B cell (primary cell): ENCODE measurements at regions not wholly inside any gene's neighbourhood (a gene's known extent, or its start where the extent isn't known, plus 50 kb on each side); places are given as distances from the start of the nearest gene placed in this dataset.

Experiments
- ATAC-seq: fragments of 200-7000 bp; cut with Tn5 transposase; one replicate; pipeline ENCODE4 v1.10.0; 2021; ENCODE audit warnings: low read depth, mild to moderate bottlenecking, moderate number of reproducible peaks, moderate library complexity
- CTCF ChIA-PET: fragments of 350-600 bp; sonication (Branson Sonifier 250); formaldehyde crosslinking; loops from one replicate; lab custom pipeline; 2021; ENCODE audit warnings: antibody characterized with exemption, inconsistent platforms; lab: Charles Lee
- POLR2A ChIA-PET: fragments of 350-600 bp; sonication (Branson Sonifier 250); formaldehyde crosslinking; loops from one replicate; lab custom pipeline; 2021; ENCODE audit warnings: antibody characterized with exemption; lab: Charles Lee
- DNase-seq: peaks from one replicate; pipeline ENCODE4 v3.0.0; 2013
- H2AFZ ChIP-seq: 2 replicates; pipeline ENCODE4 v1.6.1; 2012; ENCODE audit warnings: mild to moderate bottlenecking, low read depth, low read length; ENCODE audit not compliant: insufficient read depth, poor library complexity, severe bottlenecking
- H3K27ac ChIP-seq, 2 donors: 1 replicate in 1 of 2; 2 replicates in 1 of 2; pipeline ENCODE4 v1.5.1; 2012 to 2013; ENCODE audit warnings: low read length in 2 of 2, mild to moderate bottlenecking in 2 of 2, moderate library complexity in 1 of 2
- H3K27me3 ChIP-seq, 4 experiments: fragments of 200-600 bp in 1 of 4; sonication (generic) in 1 of 4; replicated peaks in 1 of 4; 1 replicate in 2 of 4; 2 replicates in 2 of 4; pipeline versions ENCODE4 v1.6.1 to v1.7.0; 2013 to 2016; ENCODE audit warnings: low read length in 3 of 4, mild to moderate bottlenecking in 2 of 4, mixed read lengths in 1 of 4, moderate library complexity in 1 of 4; ENCODE audit not compliant: insufficient read depth in 4 of 4, control insufficient read depth in 3 of 4; ENCODE audit errors: control extremely low read depth in 1 of 4
- H3K36me3 ChIP-seq, 2 experiments: replicated peaks in 1 of 2; 1 replicate in 1 of 2; 2 replicates in 1 of 2; pipeline versions ENCODE4 v1.6.1 to v1.7.1; 2013; ENCODE audit warnings: low read length in 1 of 2; ENCODE audit not compliant: insufficient read depth in 2 of 2, control insufficient read depth in 1 of 2; ENCODE audit errors: control extremely low read depth in 1 of 2, extremely low read depth in 1 of 2
- H3K4me1 ChIP-seq, 2 donors: fragments of 200-600 bp in 1 of 2; sonication (generic) in 1 of 2; 1 replicate in 1 of 2; 2 replicates in 1 of 2; pipeline versions ENCODE4 v1.5.1 to v1.6.1; 2013 to 2017; ENCODE audit warnings: low read length in 2 of 2; ENCODE audit not compliant: control insufficient read depth in 2 of 2, insufficient read depth in 2 of 2
- H3K4me2 ChIP-seq: replicated peaks from 2 replicates; pipeline ENCODE3; 2012; ENCODE audit warnings: mild to moderate bottlenecking, low read depth, low read length; ENCODE audit not compliant: poor library complexity, severe bottlenecking
- H3K4me3 ChIP-seq, 5 experiments: fragments of 200-600 bp in 1 of 5; sonication (generic) in 1 of 5; 1 replicate in 3 of 5; 2 replicates in 2 of 5; pipeline versions ENCODE4 v1.5.1 to v1.7.0; 2011 to 2016; ENCODE audit warnings: low read length in 4 of 5, mild to moderate bottlenecking in 4 of 5, low read depth in 2 of 5, control low read depth in 1 of 5, moderate library complexity in 1 of 5; ENCODE audit not compliant: insufficient read depth in 1 of 5; ENCODE audit errors: control extremely low read depth in 1 of 5, extremely low read depth in 1 of 5
- H3K79me2 ChIP-seq: fragments of 200-600 bp; sonication (generic); one replicate; pipeline ENCODE4 v1.6.0; 2016; ENCODE audit warnings: low read length; ENCODE audit not compliant: control insufficient read depth, insufficient read depth
- H3K9ac ChIP-seq: fragments of 200-600 bp; sonication (generic); 2 replicates; pipeline ENCODE4 v1.6.1; 2017; ENCODE audit warnings: mild to moderate bottlenecking, low read length, moderate library complexity
- H3K9me3 ChIP-seq, 3 donors: one replicate each; pipeline versions ENCODE4 v1.6.1 to v1.7.1; 2013; ENCODE audit warnings: low read length in 2 of 3; ENCODE audit not compliant: control insufficient read depth in 2 of 3, insufficient read depth in 1 of 3; ENCODE audit errors: control extremely low read depth in 1 of 3
- H4K20me1 ChIP-seq: 2 replicates; pipeline ENCODE4 v1.6.0; 2012; ENCODE audit warnings: mild to moderate bottlenecking, low read length; ENCODE audit not compliant: insufficient read depth, control insufficient read depth, poor library complexity, severe bottlenecking
- H3K27ac Mint-ChIP-seq: one replicate; pipeline ENCODE4 v1.8.0; 2021; ENCODE audit warnings: mixed read lengths
- H3K27me3 Mint-ChIP-seq: one replicate; pipeline ENCODE4 v1.8.0; 2021; ENCODE audit warnings: mixed read lengths
- H3K4me1 Mint-ChIP-seq: one replicate; pipeline ENCODE4 v1.8.0; 2021; ENCODE audit warnings: mixed read lengths
- H3K4me3 Mint-ChIP-seq: one replicate; pipeline ENCODE4 v1.8.0; 2021; ENCODE audit warnings: mixed read lengths
- H3K9me3 Mint-ChIP-seq: one replicate; pipeline ENCODE4 v1.8.0; 2022; ENCODE audit warnings: mixed read lengths; ENCODE audit not compliant: insufficient read depth
- EZH2 ChIP-seq: IDR thresholded peaks from 2 replicates; pipeline ENCODE4 v1.6.1; 2012; ENCODE audit warnings: borderline replicate concordance, low read depth, mild to moderate bottlenecking, moderate library complexity, low read length; ENCODE audit not compliant: insufficient read depth, poor library complexity, severe bottlenecking
- WGBS: methylation state at CpG from one replicate; pipeline ENCODE4 v1.1.5; 2013; ENCODE audit warnings: missing lambda C conversion rate; ENCODE audit not compliant: insufficient coverage; 5-methylcytosine and 5-hydroxymethylcytosine counted together
- intact Hi-C: fragments of 100-400 bp; cut with micrococcal nuclease; formaldehyde crosslinking; loops from one replicate; pipeline ENCODE4 v1.10.0; 2022
- TF ChIP-seq, protein P1 (sequence below): fragments of 200-600 bp; IDR thresholded peaks from one replicate; pipeline ENCODE4 v1.8.0; 2022; ENCODE audit warnings: antibody characterized with exemption, mild to moderate bottlenecking

DNA sequence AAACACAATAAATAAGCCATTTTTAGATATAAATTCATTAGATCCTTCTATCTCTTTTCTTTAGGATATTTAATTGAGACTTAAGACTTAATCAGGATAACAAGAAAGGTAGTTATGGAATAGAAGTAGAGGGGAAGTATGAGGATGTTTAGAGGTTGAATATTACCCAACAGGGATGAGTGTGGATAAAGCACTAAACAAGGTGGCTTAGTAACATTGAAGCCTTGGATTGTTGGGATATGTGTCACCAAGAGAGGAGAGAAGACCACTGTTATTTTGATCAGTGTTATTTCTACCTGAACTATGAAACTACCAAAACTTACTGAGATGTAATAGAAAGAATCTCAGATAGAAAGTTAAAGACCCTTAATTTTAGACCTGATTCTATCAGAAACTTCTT is 405.7 kb downstream of the PIK3C3 start:
- Histone ChIP-seq H3K27ac (no peak overlapping the region), H3K4me1 (no peaks in the 10 kb centered on the region), H3K9me3 (no peaks in the 10 kb centered on the region), H2AFZ (no peak overlapping the region), H3K4me2 (no peak overlapping the region), H3K36me3 (no peaks in the 10 kb centered on the region), H3K9ac (no peak overlapping the region), H3K79me2 (no peaks in the 10 kb centered on the region), H3K4me3 (no peak overlapping the region), H3K27me3 (no peaks in the 10 kb centered on the region), H4K20me1 (no peaks in the 10 kb centered on the region)
- Mint-ChIP-seq H3K27me3 (no peaks in the 10 kb centered on the region), H3K9me3 (no peaks in the 10 kb centered on the region), H3K4me1 (no peaks in the 10 kb centered on the region), H3K4me3 (no peak overlapping the region), H3K27ac (no peak overlapping the region)
- TF ChIP-seq EZH2, result no peak
- TF ChIP-seq, protein P1, sequence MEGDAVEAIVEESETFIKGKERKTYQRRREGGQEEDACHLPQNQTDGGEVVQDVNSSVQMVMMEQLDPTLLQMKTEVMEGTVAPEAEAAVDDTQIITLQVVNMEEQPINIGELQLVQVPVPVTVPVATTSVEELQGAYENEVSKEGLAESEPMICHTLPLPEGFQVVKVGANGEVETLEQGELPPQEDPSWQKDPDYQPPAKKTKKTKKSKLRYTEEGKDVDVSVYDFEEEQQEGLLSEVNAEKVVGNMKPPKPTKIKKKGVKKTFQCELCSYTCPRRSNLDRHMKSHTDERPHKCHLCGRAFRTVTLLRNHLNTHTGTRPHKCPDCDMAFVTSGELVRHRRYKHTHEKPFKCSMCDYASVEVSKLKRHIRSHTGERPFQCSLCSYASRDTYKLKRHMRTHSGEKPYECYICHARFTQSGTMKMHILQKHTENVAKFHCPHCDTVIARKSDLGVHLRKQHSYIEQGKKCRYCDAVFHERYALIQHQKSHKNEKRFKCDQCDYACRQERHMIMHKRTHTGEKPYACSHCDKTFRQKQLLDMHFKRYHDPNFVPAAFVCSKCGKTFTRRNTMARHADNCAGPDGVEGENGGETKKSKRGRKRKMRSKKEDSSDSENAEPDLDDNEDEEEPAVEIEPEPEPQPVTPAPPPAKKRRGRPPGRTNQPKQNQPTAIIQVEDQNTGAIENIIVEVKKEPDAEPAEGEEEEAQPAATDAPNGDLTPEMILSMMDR, result no peak
- POLR2A ChIA-PET, result no interaction called here
- ATAC-seq (no peak), DNase-seq (no peak)
- CTCF ChIA-PET, result no interaction called here
- intact Hi-C loops, result no loop called here

DNA sequence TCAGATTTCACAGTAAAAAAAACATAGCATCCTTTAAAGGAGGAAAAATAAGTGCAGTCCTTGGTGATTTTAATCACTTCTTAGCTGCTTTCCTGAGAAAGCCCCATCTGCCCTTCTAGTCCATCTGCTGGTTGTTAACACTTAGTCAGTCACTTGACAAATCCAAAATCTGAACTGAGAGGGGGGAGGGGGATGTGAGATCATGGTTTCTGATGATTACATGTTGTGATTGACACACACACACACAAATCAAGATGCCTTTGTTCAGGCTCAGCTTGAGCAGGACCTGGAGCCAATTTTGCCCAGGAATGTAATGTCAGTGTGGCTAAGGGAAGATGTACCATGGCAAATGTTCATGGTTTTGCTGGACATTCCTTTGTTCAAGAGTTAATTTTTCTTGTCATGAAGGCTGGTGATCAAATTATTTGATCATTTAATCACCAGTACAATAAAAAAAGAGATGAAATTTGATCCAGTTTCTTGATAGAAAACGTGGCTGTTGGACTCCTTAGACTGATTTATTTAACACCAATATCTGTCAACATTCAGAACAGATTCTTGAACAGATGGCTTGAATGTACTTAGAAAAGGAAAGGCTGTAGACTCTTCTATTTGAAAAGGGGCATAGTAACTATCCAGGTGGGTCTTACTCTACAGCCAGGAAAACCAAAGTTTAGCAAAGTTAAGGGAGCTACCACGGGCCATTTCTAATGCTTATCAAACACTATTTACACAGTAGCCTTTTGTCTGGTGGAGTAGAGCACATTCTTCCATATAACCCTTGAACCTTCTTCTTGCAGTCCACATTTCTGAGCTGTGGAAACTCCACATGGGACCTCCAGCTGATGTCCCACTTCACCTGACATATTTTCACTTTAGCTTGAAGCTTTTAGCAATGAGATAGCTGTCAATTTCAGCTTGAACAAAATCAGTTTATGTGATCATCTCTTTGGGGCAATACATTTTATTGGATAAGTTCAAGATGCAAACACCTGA is 408.7 kb downstream of the PIK3C3 start:
- no peak overlapping the region for H3K4me2 ChIP-seq
- no peak for ATAC-seq
- WGBS, result 80% methylated on average over 1 of the region's 2 CpGs

More for the DNA sequence above, 408.7 kb downstream of the PIK3C3 start:
- Mint-ChIP-seq H3K9me3 (no peaks in the 10 kb centered on the region), H3K27me3 (no peaks in the 10 kb centered on the region), H3K4me3 (no peak overlapping the region), H3K27ac (no peak overlapping the region), H3K4me1 (no peaks in the 10 kb centered on the region)
- Histone ChIP-seq H3K9ac (no peak overlapping the region), H3K9me3 (no peaks in the 10 kb centered on the region), H2AFZ (no peak overlapping the region), H4K20me1 (no peaks in the 10 kb centered on the region), H3K27ac (no peak overlapping the region), H3K27me3 (no peaks in the 10 kb centered on the region), H3K4me1 (no peaks in the 10 kb centered on the region), H3K4me3 (no peak overlapping the region), H3K36me3 (no peaks in the 10 kb centered on the region), H3K79me2 (no peaks in the 10 kb centered on the region)
- no peak for DNase-seq
- ChIA-PET CTCF (no interaction called here), POLR2A (no interaction called here)
- no peak for TF ChIP-seq EZH2
- TF ChIP-seq, protein P1, result no peak
- intact Hi-C loops, result no loop called here
